Mesenteric fat pad (tissue), 1 donor: ENCODE measurements at regions not wholly inside any gene's neighbourhood (a gene's known extent, or its start where the extent isn't known, plus 50 kb on each side); places are given as distances from the start of the nearest gene placed in this dataset.

Experiments used
- DNase-seq: peaks from one replicate; pipeline ENCODE4 v3.0.0-alpha.2; 2020; ENCODE audit warnings: low spot score
- donor health status: DM: yes; HTN: yes; CAD: no.

DNA sequence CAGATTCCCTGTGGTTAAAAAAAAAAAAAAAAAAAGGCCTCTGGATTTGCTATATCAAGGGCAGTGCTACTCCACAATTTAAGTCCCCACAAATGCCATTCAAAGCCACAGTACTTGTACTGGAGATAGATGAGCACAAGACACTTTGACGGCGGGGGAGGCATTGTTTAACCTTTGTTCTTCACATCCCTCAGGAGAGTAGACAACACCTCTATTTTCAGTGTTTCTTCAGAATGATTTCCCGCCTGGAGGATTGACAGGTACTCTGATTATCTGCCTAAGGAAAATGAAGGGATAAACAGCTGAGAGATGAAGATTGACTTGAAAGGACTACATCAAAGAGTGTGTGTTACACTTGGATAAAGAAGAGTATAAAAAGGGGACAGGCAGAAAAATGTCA lies 58.7 kb downstream of the OTOL1 start:
- DNase-seq, result no peak

DNA sequence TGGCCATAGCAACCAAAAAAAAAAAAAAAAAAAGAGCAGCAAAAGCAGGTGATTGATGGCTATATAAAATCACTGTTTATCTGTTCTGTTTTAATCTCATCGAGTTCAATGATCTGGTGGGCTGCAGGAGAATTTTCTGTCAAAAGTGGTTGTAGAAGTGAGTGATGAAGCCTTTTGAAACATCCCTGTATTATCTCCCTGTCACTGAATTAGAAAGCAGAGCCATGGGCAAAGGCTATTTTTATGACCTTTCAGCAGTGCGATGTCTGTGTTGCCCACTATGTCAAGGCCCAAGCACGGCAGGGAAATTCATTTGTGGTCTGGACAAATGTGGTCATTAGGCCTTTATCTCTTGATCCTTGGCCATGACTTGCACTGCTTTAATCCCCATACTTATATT lies 59.9 kb downstream of the OTOL1 start:
- DNase-seq, result no peak

DNA sequence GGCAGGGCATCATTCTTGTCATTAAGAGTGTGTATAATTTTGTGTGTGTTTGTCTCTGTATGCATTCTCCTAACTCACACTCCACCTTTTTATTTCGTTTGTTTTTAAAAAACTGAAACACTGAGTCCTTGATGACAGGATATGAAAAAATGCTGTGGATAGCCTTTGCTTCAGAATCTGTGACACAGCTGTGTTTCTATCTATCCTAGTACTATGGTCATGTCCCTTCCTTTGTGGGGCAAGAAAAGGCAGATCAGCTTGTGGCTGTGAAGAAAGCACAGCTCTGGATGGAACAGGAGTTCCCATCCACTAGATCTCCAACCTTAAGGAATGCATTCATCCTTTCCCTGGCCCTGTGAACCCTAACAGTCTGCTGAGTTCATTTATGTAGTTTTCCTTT lies 60.3 kb downstream of the OTOL1 start:
- no peak for DNase-seq

DNA sequence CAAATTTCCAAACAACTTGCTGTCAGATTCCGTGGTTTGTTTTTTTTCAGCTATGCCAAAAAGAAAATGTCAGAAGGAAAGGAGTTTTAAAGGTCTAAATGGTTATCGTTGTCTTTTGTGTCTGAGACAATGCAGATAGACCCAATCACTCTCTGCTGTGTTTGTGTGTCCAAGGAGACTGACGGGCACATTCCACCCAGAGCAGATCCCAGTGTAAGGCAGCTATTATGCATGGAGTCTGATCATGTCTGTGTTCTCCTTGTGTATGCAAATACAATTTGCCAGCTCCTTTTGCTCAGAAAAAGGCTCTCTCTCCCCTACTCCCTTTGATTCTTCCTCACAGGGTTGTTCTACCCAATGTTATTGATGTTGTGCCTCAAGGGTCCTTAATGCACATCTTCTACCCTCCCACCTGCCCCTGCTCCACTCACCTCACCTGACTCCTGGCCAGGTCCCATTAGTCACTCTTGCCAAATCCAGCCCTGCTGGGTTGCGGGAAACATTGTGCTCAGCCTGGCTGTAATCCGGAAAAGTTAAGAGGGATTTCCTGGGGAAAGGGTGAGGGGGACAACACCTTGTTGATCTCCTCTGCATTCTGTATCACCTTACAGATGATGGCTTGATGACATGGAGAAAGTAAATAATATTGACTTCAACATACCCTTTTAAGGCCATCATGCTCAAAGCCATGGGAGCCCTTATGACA lies 61.0 kb downstream of the OTOL1 start:
- DNase-seq, result no peak

DNA sequence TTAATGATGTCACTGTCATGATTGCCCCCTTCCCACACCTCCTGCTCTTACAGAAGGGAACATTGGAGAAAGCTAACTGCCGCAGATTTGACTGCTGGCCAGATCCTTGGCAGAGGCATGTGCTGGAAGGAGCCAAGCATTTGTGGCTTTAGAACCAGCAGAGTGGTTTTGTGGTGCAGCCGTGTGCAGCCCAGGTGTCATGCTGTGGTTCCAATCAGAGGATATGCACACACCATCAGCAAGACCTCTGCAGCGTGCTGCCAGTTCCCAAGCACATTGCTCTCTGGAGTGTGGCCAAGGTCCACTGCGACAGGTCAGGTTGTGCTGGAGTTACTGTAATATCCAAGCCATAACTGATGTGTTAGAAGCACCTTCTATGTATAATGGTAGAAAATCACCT lies 61.6 kb downstream of the OTOL1 start:
- DNase-seq, result no peak

DNA sequence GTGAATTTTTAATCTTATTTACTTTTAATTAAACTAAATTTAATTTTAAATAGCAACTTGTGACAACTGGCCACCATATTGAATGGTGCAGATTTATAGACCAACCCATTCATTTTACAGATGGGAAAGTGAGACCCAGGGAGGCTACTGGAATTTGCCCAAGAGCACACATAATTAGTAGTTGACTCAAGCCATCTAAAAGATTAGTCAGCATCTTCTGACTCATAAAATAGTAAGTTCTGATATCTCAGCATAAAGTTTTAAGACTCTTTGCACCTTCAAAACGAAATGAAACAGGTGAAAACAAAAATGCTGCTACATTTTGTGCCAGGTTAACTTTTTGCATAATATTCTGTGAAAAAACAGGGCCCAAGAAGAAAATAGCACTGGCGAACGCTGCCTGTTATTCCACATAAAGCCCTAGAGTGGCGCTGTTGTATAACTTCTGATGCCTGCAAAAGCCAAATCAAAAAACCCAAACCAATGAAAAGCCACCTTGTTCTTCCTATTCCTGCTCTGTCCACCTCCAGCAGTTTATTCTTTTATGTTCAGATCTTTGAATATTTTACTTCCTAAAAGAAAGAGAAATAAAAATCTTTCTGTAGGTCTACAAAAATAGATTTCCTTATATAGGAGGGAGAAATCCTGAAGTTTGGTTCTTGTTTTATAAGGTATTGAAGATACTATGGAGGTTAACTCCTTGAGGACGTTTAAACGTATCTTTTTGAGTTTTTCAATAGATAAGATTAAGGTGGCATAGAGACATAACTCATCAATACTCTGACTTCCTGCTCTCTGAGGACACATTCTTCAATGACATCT lies 62.8 kb downstream of the OTOL1 start:
- no peak for DNase-seq

DNA sequence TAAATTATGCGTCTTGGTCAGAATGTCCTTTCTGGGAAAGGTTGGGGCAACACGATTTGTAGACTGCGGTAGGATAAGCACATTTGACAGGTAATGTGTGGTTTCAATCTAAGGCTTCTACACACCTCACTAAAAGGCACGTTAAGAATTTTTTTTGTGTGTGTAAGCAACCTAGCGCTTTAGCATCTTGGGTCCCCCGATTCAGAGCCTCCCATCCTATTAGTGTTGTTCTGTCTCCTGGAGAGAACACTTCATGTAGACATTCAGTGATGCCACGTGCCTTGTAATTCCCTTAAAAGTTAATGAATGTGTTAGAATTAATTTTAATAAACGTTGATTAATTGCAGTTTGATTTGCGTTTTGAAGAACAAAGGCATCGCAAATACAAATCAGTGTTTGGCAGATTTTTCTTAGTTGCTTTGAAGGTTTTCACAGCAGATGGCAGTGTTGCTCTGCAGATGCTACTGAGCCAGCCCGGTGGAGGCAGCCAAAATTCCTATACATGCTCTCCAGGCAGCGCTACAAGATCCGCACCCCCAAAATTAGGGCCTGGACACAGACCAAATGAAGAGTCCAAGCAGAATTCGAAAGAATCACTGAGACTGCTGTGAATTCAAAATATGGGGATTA lies 63.5 kb downstream of the OTOL1 start:
- DNase-seq, result no peak

DNA sequence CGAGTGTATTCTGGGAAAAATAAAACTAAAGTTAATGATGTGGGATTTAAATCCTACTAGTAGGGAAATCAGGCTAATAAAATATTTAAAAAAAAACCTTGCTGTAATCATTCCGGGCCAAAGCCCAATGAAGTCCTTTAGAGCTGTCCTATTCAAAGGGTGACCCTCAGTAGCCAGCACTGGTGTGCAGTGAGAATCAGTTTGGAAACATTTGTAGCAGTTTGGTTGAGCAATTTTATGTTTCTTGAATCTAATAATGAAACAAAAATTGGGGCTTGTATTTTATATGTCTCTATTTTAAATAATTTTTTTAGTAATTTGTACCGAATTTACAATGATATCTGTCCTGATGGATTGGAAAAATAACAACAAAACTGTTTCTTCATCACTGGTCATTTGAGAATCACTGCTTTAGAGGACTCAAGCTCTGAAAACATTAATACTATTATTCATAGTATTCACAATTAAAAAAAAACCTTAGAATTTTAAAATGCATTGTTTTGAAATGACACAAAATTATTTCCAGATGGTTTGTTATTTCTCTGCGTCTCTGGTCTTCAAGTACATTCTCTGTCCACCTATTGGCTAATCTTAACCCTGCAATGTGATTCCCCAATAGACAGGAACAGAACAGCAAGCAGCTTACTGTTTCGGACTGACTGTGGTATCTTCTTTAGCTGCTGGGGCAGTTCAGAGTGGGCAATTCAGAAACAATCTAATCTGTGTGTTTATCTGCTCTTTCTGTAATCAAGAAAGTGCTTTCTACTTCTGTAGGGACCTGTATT lies 71.2 kb downstream of the OTOL1 start:
- DNase-seq, result no peak

DNA sequence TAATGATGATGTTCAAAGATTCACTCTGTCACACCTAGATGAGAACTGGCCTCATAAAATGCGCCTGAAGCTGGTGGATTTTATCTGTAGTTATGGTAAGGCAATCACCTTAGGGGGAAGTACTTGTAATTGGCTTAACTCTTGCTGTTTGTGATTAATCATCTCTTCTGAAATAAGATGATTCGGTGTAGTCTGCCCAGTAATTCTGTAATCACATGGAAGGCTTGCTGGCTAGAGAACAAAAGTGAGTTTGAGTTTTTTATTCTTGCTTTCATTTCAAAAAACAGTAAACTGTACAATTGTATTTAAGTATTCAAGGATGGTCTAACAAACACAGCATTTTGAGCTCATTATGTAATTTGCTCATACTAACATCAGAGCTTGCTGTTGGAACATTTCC lies 72.1 kb downstream of the OTOL1 start:
- DNase-seq, result no peak

DNA sequence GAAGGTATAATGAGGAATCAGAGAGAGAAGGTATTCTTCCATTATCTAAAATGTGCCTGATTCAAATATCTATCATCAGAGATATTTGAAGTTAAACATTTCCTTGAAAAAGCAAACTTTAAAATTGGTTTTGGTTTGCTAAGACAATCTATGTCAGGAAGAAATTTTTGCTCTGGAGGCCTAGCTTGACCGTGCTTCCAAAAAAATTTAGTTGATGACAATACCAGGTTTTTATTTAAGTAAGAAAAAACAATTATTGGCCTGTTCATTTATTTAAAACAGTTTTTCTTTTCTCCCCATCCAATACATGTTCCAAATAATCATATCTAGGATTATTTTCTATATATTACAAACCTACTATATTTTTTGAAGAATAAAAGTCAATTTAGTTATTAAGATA lies 75.3 kb downstream of the OTOL1 start:
- no peak for DNase-seq

DNA sequence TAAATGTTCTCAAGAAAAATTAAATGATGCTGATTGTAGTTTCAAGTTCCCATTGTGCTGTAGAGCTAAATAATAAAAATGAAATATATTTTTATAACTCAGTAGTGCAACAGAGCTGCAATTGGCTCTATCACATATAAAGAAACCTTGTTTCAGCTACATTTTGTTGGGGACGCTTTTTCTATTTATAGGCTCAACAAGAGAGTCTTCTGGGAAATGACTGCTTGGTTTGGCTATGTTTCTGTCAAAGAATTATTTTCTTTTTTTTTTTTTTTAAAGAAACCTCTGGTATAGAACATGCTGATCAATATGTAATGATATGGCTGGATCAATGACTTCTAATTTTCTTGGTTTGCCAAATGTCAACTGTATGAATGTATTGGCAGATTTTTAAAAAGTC lies 76.5 kb downstream of the OTOL1 start:
- DNase-seq, result no peak

DNA sequence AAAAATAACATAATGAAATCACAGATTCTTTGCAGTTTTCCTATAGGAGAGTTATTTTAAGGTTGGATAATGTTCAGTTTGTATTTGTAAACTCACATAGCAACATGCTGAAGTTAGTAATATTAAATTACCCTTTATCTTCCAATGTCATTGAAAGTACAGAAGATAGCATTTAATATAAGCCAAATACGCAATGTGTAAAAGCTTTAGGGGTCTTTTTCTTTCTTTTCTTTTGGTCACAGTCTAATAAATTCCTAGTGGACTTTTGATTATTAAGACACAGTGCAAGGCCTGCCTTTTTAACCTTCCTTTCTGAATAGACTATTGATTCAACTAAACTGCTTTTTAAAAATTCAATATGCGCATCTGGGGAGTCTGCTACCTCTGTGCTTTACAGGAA lies 79.3 kb downstream of the OTOL1 start:
- DNase-seq, result no peak

DNA sequence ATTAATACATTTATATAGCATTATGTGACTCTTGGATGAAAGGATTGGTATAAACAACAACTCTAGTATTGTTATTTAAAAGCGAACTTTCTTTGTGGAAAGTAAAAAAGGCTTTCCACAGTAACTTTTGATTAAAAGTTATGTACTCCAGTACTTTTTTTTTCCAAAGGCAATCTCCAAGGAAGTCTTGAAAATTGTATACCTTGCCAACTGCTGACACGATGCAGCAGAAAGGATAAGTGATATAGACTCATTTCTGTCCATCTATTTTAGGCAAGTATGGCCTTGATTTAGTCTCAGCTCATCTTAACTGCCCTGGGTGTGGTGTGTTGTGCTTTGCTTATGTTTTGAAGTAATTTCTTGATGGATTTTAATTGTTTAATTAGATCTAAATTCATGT lies 79.7 kb downstream of the OTOL1 start:
- no peak for DNase-seq

DNA sequence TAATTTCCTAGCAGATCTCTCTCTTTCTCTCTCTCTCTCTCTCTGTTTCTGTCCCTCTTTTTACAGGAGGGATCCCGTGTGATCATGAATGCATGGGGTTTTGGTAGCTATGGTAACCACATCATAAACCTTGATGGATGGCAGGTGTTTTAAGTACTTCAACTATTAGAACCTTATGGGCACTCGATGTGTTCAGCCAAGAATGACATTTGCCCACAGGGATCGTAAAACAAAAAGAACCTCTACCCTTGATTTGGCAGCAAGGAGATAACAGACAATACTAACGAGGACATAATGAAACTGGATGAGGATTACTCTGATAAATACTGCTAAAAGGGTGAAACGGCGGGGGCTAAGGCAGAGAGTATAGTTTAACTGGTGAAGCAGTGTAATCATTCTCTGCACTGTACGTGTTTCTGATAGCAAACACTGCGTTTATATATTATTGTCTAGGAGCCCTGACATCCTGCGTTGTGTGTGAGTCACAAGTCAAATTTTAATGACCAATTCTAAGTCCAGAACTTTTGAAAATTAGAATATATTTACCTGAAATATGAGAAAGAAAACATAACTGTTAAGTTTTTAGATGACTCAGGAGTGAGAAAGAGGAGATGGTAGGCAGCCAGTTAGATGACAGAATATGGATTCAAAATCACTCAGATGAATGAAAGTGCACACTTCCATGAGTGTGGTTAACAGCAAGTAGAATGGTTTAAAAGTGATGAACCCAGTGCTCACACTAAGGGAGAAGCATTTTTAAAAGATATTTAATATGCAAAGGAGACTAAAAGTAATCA lies 80.3 kb downstream of the OTOL1 start:
- no peak for DNase-seq

DNA sequence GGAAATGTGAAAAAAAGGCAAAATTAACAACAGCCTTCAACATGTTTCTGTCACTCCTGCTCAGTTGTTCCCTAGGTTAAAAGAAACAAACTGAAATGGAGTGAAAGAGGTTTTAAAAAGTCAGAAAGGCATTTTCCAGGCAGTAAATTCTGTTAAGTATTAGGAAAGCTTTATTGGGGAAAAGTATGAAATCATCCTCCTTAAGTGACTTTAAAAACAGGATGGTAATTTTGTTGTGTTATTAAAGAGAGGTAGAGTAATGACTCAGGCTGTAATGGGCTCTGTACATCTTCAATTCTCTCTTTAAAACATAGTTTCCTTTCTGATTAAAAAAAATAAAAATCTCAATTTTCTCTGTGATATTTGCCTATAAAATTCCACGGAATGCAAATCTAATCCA lies 81.1 kb downstream of the OTOL1 start:
- no peak for DNase-seq

DNA sequence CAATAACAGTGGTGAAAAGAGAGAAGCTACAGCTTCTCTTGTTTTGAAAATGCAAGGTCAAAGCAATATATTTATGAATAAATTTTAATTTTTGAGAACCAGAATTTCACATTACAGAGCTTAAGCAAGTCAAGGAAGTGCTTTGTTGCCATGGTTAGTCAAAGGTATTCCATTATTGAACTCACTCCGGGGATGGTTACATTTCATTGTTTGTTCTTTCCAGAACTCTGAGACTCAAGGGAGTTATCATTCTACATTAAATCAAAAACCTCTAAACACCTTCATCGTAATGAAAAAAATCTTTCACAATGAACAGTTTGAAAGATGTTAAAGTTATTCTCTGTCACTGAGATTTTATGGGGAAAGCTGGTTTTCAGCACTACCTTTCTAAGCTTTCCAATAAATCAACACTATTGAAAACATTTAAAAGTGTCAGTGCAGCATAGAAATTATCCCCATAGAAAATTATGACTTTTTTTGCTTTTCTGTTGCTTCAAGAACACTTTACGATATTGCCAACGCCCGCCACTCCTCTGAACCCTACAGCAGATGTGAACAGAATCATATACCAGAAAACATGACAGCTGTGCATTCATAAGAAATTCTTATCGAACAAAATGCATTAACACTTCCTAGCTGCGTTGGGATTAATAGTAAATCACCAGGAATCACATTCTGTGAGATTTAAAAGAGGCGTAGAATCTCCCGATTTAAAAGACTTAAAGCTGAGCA lies 83.0 kb downstream of the OTOL1 start:
- DNase-seq, result no peak

DNA sequence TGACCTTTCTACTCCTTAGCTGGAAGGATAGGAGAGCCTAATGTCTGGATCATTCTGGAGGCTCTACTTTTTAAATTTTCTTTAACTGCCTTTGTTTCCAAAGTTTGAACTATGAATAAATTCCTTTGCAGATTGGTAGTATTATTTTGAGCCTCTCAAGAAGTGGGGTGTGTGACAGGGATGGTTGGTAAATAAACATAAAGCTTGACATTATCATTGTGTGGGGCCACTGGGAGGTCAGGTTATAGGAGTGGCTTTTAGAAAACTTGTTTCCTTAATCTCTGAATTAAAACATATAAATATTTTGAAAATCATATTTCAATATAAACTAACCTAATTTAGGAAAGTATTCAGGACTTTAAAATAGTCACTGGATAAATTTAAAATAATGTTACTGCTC lies 89.3 kb downstream of the OTOL1 start:
- DNase-seq, result no peak

DNA sequence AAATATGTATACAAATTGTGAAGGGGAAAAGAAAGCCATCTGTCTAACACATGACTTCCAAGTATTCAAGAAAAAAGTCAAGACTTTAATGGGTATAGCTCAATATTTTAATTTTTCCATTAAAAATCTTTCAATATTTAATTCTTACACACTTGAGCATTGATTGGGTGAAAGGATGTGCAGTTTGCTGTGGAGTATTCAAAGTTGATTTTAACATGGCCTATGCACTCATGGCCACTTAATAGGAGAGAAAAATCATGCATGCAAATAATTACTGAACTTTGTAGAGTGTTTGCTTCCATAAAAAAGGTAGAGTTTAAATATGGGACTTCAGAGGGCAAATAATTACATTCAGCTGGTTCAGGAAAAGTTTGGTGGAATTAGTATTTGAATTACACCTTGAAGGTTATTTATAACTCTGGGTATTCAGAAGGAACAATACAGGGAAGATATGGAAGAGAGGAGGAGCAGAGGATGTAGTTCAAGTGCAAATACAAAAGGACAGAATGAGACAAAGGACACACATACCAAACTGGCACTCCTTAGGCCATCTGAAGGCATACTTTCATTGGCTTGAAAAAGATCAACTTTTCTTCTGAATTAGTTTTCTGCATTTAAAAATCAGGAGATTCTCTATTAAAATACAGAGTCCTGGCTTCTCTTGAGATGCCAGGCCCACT lies 90.1 kb downstream of the OTOL1 start:
- DNase-seq, result no peak

DNA sequence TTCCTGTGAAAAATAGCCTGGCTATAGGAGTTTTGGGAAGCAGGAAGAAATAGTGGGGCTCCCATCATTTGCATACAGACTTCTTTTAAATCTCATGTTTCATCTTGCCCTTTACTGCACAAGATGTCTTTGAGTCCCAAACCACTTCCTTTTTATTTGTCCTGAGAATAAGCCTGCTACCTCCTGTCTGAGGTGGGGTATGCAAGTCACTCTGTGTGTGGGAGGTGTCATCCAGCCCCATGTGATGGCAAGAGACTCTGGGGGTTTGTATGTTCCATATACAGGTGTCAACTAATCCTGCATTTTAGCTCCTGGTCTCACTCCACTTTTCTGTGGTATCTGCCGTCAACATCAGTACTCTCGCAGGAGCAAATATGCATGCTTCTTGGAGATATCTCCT lies 102.0 kb downstream of the OTOL1 start:
- DNase-seq, result no peak

DNA sequence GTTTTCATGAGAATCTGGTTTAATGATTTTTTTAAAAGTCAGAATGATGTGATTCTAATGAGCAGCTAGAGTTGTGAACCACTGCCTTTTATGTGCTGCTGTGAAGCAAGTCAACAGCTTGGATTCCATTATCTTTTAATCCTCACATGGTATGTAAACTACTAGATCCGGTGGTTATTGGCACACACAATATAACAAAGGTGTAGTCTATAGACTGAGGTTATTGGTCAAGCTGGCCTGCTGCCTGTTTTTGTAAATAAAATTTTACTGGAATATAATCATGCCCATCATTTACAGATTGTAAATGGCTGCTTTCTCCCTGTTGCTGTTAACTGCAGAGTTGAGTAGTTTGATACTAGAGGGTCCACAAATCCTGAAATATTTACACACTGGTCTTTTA lies 103.1 kb downstream of the OTOL1 start:
- no peak for DNase-seq
